Activated CD8-positive, alpha-beta memory T cell treated with anti-CD3 and anti-CD28 coated beads for 1 hour (primary cell): ENCODE measurements at regions not wholly inside any gene's neighbourhood (a gene's known extent, or its start where the extent isn't known, plus 50 kb on each side); places are given as distances from the start of the nearest gene placed in this dataset.

Source experiments
- DNase-seq, 2 donors: peaks; one replicate each; pipeline ENCODE4 v3.0.0-alpha.2; 2020; ENCODE audit warnings: low read depth in 1 of 2; ENCODE audit errors: extremely low read depth in 1 of 2

- no peak for DNase-seq
Observed at GRCh38 chr4:18556402-18556801, 534.8 kb upstream of the LCORL start.

DNA sequence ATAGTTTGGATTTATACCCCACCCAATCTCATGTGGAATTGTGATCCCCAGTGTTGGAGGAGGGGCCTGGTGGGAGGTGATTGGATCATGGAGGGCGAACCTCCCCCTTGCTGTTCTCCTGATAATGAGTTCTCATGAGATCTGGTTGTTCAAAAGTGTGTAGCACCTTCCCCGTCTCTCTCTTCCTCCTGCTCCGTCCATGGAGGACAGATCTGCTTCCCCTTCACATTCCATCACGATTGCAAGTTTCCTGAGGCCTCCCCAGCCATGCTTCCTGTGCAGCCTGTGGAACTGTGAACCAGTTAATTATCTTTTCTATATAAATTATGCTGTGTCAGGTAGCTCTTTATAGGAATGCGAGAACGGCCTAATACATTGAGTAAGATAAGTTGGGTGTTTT, 518.8 kb upstream of the LCORL start:
- no peak for DNase-seq

DNA sequence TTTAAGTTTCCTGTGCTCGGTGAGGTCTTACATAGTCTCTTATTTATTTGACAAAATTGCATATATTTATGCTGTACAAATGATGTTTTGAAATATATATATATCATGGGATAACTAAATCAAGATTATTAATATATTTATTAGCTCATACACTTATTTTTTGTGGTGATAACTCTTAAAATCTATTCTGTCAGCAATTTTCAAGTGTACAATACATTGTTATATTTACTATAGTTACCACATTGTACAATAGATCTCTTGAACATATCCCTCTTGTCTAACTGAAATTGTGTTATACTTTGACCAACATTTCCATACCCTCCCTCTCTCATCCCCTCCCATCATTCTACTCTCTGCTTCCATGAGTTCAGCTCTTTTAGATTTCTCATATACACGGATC, 516.6 kb upstream of the LCORL start:
- DNase-seq, result no peak

- no peak for DNase-seq
Observed at GRCh38 chr4:18536428-18536827, 514.9 kb upstream of the LCORL start.

DNA sequence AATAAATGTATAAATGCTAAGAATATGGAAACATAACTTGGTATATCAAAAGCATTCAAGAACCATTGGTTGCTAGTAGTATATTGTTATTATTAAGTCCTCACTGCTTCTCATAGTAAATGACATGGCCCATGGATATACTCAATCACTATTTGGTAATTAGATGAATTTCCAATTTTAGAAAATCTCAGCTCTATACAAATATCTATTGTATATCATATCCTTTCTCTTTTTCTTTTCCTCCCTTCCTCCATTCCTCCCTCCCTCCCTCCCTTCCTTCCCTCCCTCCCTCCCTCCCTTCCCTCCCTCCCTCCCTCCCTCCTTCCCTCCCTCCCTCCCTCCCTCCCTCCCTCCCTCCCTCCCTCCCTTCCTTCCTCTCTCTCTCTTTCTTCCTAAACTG, 514.4 kb upstream of the LCORL start:
- no peak for DNase-seq

DNA sequence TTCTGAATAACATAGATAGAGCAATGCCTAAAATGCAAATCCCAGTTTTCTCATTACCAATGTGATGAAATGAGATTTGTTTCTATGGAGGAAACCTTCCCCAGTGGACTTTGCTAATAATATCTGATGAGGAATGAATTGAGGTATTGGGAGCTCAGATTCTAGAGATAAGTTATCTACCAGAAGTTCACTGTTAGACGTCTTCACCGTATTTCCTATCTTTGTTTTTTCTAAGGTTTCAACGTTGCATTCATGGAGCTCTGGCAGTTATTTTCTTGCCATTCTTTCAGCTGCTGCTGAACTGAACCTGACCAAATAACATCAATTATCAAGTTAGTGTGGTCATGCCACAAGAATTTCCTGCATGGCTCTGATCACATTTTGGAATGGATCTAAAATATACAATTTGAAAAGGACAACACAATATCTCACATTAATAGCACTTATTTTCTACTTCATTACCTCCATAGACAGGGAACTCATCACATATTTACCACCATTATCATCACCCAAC, 511.8 kb upstream of the LCORL start:
- no peak for DNase-seq

GRCh38 chr4:18531731-18532130, 510.2 kb upstream of the LCORL start:
- DNase-seq, result no peak

DNA sequence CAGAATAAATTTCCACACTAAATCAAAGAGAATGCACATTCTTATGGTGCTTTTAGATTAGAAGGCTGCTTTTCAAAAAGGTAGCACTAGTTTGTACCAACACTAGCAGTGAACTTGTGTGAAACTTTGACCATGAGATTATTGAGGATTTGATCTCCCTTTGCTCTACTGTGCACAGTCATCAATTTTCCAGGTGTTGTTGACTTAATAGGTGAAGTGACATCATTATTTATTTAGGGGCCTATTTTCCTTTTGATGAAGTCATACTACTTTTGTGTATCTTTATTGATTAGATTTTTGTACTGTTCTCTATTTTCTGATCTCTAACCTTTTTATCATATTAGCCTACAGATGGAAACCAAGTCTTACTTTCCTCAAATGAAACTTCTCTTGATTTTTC, 507.9 kb upstream of the LCORL start:
- no peak for DNase-seq

DNA sequence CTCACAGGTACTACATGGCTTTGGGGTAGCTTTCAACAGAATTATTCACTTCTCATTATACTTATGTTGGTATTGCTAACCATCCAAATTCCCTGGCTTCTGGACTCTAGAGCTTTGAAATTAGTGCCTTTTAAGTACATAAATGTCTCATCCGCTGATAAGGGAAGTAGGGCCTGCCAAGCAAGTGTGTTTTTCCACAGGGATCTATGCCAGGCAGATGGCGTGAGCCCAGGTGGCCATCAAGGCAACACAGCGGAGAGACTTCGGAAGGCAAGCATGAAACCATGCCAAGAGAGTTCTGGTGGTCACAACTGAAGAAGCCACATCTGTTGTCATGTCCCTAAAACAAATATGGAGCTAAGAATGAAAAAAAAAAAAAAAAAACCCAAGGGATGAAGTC, 503.1 kb upstream of the LCORL start:
- DNase-seq, result no peak

- DNase-seq, result no peak
Observed at GRCh38 chr4:18518098-18518497, 496.5 kb upstream of the LCORL start.

DNA sequence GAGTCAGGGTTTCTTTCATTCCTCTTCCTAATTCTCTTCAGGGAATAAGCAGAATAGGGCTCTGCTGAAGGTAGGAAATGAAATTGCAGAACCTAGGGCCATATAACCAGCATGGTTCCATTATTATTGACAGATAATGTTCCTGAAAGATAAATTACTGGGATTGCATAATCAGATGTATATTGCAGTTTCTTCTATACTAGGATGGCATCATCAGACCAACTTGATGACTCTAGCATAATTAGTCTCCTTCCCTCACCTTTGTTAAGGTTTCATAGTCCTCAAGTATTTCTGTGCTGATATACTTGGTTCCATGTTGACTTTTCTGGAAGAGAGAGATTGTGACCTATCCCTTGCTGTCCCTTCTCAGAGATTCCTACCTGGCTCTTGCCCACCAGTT, 492.3 kb upstream of the LCORL start:
- no peak for DNase-seq

DNA sequence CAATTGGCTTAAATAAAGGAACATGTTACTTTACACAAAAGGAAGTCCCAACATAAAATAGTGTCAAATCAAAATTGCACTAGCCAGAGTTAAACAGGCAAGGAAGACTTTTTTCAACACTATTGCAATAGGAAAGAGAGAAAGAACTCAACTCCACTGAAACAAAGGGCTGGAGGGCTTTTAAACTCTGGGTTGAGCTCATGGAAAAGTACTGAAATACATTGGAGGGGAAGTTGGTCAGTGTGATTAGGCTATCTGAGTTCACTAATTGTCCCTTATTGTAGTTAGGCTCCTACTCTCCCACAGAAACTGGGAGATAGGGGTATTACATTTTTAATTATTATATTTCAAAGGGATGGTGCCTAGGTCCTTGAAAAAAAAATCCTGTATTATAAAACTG, 491.2 kb upstream of the LCORL start:
- DNase-seq, result no peak

- DNase-seq, result no peak
Observed at GRCh38 chr4:18511727-18512126, 490.2 kb upstream of the LCORL start.

- DNase-seq, result no peak
Observed at GRCh38 chr4:18508786-18509185, 487.2 kb upstream of the LCORL start.

- DNase-seq, result no peak
Observed at GRCh38 chr4:18480928-18481327, 459.4 kb upstream of the LCORL start.

- DNase-seq, result no peak
Observed at GRCh38 chr4:18480342-18480741, 458.8 kb upstream of the LCORL start.

DNA sequence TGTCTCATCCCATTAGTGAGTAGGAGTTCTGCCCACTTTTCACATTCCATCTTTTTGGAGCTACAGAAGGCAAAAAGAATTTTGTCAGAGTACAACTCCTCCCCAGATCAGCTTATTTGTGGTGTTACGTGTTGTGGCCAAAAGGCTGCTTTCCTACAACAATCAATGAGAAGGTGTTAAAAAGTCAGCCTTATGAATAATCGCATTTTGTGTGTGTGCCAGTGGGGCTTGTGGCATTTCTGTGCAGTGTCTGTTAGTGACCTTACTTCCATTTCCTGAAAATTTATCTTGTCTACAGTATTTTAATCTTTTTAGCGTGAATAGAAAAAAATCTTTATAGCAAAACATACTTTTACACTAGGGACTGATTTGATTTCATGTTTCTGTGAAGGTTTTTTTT, 458.3 kb upstream of the LCORL start:
- no peak for DNase-seq

DNA sequence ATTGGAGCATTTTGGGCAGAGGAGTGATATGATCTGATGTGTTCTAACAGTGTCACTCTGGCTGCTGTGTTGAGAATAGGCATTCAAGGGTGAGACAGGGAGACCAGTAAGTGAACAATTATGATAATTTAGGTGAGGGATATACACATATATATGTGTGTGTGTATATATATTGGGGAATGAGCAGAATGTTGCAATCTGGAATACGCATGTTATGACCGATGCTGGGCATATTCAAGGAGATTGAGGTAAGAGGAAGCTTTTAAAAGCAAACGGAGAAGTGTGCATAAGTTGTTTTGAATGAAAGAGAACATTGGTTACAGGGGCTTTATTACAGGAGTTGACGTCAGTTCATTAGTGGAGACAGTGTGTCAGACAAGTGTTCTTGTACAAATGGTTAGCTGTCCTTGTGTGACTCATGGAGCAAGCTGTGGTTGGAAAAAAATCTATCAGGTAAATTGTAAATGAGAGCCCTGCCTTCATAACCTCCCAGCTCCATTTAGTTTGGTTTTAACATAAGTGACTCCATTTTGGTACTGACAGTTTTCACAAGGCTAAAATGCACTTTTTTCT, 442.5 kb upstream of the LCORL start:
- DNase-seq, result no peak

DNA sequence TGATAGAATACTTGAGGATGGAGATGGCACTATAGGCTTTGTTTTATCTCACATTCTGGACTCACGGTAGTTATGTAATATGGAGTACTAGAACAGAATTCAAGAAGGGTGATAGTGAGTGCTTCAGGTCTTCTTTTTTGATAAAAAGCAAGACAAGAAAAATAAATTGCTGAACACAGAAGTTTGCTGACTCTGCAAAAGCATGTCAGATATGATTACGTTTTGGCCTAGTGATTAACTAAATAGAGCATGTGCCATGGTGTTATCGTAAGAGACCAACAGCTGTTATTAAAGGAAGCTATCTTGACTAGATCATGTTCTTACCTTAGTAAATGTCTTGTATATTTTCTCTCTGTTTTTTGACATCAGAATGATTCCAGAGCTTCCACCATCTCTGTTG, 436.9 kb upstream of the LCORL start:
- no peak for DNase-seq

- no peak for DNase-seq
Observed at GRCh38 chr4:18454349-18454748, 432.8 kb upstream of the LCORL start.

DNA sequence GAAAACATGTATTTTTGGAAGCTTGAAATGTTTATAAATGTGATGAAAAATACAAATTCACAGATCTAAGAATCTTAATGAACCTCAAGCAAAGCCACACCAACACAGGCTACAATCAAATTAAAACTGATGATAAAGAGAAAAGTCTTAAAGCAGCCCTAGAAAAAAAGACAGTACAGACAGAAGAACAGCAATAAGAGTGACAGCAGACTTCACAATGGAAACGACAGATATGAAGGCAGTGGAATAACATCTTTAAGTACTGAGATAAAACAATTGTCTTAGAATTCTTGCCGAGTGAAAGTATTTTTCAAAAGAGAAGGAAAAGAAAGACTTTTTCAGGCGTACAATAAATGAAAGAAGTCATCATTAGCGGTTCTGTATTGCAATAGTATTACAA, 423.6 kb upstream of the LCORL start:
- no peak for DNase-seq

DNA sequence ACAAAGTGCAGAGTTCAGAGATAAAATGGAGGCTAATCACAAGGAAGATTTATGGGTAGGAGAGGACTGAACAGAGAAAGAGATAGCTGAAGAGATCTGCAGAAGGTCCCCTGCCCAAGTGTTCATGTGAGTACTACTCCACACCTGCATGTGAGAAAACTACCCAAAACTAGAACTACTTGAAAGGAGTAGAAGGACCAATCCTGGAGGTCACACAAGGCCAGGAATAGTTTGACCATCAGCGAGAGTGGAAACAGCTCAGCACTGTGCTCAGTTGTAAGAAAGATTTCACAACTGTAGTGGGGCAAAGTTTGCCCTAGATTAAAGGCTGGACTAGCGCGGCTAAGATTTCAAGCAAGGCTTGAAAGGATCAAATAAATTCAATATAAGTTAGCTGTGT, 422.7 kb upstream of the LCORL start:
- no peak for DNase-seq

DNA sequence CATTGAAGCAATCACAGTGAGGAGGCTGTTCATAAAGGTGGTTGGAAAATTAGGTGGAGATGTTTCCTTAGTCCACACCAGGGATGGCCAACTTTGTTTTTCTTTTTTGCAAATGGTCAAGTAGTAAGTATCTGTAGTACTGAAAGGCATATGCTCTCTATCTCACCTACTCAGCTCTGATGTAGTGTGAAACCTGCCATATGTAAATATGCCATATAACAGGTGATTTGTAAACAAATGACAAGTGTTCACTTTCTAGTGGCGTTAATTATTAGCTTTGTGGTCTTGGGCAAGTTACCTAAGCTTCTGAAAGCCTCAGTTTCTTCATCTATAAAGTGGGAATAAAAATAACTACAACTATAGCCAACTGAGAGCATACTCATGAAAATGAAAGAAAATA, 421.4 kb upstream of the LCORL start:
- no peak for DNase-seq
